GM12873 (cell line): ENCODE measurements at regions not wholly inside any gene's neighbourhood (a gene's known extent, or its start where the extent isn't known, plus 50 kb on each side); places are given as distances from the start of the nearest gene placed in this dataset.

ENCODE experiments used
- TF ChIP-seq, protein P1 (sequence below): IDR thresholded peaks from 2 replicates; pipeline ENCODE4 v1.5.1; 2012; ENCODE audit warnings: low read depth, mild to moderate bottlenecking, moderate library complexity, low read length, control low read depth; ENCODE audit not compliant: insufficient read depth; ENCODE audit errors: missing control alignments

DNA sequence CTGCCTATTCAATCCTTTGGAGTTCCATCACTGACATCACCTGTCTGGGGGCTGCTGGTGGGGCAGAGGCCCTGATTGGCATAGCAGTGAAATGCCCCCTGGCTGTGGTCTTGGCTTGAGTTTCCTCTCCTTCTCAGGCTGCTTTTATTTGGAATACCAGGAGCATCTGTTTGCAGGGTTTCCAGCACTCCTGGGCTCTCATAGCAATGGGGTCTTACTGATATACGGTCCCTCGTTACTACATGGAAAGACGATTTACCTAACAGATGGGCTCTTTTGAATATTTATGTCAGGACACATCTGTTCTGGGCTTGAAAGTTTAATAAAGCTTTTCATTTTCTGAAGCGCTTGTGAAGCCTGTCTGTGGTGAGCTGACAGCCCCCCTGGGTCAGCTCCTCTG lies 230.3 kb downstream of the SLC4A3 start:
- TF ChIP-seq, protein P1, sequence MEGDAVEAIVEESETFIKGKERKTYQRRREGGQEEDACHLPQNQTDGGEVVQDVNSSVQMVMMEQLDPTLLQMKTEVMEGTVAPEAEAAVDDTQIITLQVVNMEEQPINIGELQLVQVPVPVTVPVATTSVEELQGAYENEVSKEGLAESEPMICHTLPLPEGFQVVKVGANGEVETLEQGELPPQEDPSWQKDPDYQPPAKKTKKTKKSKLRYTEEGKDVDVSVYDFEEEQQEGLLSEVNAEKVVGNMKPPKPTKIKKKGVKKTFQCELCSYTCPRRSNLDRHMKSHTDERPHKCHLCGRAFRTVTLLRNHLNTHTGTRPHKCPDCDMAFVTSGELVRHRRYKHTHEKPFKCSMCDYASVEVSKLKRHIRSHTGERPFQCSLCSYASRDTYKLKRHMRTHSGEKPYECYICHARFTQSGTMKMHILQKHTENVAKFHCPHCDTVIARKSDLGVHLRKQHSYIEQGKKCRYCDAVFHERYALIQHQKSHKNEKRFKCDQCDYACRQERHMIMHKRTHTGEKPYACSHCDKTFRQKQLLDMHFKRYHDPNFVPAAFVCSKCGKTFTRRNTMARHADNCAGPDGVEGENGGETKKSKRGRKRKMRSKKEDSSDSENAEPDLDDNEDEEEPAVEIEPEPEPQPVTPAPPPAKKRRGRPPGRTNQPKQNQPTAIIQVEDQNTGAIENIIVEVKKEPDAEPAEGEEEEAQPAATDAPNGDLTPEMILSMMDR: no peak

- TF ChIP-seq, protein P1: no peak
These were observed 233.9 kb downstream of the SLC4A3 start for GRCh38 chr2:219861307-219861706.

DNA sequence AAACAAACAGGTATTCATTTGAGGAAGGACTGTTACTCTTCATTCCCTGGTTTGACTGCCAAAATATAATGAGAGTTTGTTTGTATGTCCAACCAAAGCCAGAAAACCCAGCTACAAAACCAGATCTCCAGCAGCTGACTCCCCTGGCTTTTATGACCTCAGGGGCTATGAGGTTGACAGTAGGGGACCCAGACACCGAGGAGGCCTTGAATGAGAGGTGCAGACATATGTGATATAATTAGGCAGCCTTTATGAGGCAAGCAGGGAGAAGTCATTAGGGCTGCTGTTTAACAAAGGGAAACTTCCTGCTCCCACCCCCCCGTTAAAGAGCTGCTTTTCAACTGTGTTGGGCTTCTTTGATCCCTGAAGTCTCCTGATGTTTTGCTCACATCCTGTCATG lies 236.7 kb downstream of the SLC4A3 start:
- TF ChIP-seq, protein P1: no peak

- TF ChIP-seq, protein P1: no peak
These were observed 241.2 kb downstream of the SLC4A3 start for GRCh38 chr2:219868635-219869034.

GRCh38 chr2:219870041-219870440 lies 242.6 kb downstream of the SLC4A3 start:
- TF ChIP-seq, protein P1: no peak

DNA sequence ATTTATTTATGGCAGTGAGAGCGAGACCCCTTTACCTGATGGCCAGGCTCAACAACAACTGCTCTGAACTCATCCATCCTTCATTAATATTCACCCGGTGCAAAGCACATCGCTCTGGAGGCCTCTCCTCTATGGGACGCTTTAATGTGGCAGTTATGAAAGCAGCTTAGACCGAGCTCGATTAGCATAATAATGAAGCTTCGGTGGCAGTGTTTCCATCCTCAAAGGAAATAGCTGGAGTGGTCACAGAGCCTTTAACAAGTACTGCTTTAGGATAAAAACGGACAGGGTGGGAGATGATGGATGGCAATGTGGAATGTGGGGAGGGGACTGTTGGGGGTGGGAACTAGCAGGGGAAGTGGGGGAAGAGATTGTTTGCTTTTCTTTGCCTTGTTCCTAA lies 243.9 kb downstream of the SLC4A3 start:
- TF ChIP-seq, protein P1: no peak

DNA sequence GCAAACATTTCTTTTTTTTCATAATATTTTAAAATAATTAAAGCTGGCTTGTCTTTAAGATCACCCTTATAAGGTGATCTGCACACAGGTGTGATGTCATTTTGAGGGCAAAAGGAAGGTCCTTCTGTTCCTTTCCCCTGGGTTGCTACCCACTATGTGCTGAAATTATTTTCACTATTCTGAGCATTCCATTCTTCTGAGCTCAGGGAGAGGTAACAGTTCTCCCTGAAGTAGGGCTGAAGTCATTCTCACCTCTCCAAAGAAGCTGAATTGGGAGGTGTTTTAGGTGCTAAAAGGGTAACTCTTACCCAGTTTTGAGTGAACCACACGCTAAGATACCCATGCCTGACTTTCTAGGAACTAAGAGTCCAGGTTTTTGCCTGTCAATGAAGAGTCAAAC lies 247.6 kb downstream of the SLC4A3 start:
- TF ChIP-seq, protein P1: no peak

GRCh38 chr2:219876931-219877330 lies 249.5 kb downstream of the SLC4A3 start:
- TF ChIP-seq, protein P1: no peak
